KMS-11 (cell line): ENCODE measurements at regions not wholly inside any gene's neighbourhood (a gene's known extent, or its start where the extent isn't known, plus 50 kb on each side); places are given as distances from the start of the nearest gene placed in this dataset.

Experiments
- H2AFZ ChIP-seq: fragments of 200-600 bp; sonication (generic); 2 replicates; pipeline ENCODE4 v1.6.1; 2016; ENCODE audit warnings: antibody characterized with exemption, mixed run types, low read depth
- H3K27ac ChIP-seq: fragments of 200-600 bp; sonication (generic); 2 replicates; pipeline ENCODE4 v1.6.1; 2016; ENCODE audit warnings: mild to moderate bottlenecking, mixed run types
- H3K27me3 ChIP-seq: fragments of 200-600 bp; sonication (generic); 2 replicates; pipeline ENCODE4 v1.6.1; 2017; ENCODE audit warnings: mild to moderate bottlenecking, low read depth, mixed run types, moderate library complexity; ENCODE audit not compliant: insufficient read depth
- H3K36me3 ChIP-seq: fragments of 200-600 bp; sonication (generic); 2 replicates; pipeline ENCODE4 v1.6.1; 2017; ENCODE audit warnings: mild to moderate bottlenecking, mixed run types; ENCODE audit not compliant: insufficient read depth
- H3K4me1 ChIP-seq: fragments of 200-600 bp; sonication (generic); 2 replicates; pipeline ENCODE4 v1.6.1; 2016; ENCODE audit warnings: mild to moderate bottlenecking, low read depth, mixed run types; ENCODE audit not compliant: poor library complexity, severe bottlenecking
- H3K4me2 ChIP-seq: fragments of 200-600 bp; sonication (generic); 2 replicates; pipeline ENCODE4 v1.7.0; 2016; ENCODE audit warnings: mild to moderate bottlenecking, mixed run types
- H3K4me3 ChIP-seq: fragments of 200-600 bp; sonication (generic); IDR thresholded peaks from 2 replicates; pipeline ENCODE4 v1.6.1; 2017; ENCODE audit warnings: low read depth, low read length, mixed read lengths; ENCODE audit not compliant: insufficient read depth
- H3K79me2 ChIP-seq: fragments of 200-600 bp; sonication (generic); 2 replicates; pipeline ENCODE4 v1.6.1; 2016; ENCODE audit warnings: low read depth, mixed run types; ENCODE audit not compliant: insufficient read depth
- H3K9ac ChIP-seq: fragments of 200-600 bp; sonication (generic); 2 replicates; pipeline ENCODE4 v1.6.1; 2016; ENCODE audit warnings: mild to moderate bottlenecking, mixed run types
- H4K20me1 ChIP-seq: fragments of 200-600 bp; sonication (generic); 2 replicates; pipeline ENCODE4 v1.6.1; 2016; ENCODE audit warnings: mild to moderate bottlenecking, mixed run types; ENCODE audit not compliant: insufficient read depth
- CTCF ChIP-seq: fragments of 200-600 bp; sonication (generic); conservative IDR thresholded peaks from 2 replicates; pipeline ENCODE4 v1.6.1; 2017; ENCODE audit warnings: low read depth, mild to moderate bottlenecking, antibody characterized with exemption, low read length, moderate library complexity, mixed read lengths

GRCh38 chr5:51987239-51987638 is 604.0 kb downstream of the ISL1 start:
- Histone ChIP-seq H3K4me1 (no peaks in the 10 kb centered on the region), H3K27ac (no peak overlapping the region), H3K36me3 (no peaks in the 10 kb centered on the region), H3K9ac (no peak overlapping the region), H3K79me2 (no peaks in the 10 kb centered on the region), H3K27me3 (no peaks in the 10 kb centered on the region), H4K20me1 (no peaks in the 10 kb centered on the region), H3K4me3 (no peak overlapping the region), H3K4me2 (no peak overlapping the region), H2AFZ (no peak overlapping the region)
- TF ChIP-seq CTCF: no peak

GRCh38 chr5:51987669-51988209 is 604.5 kb downstream of the ISL1 start:
- H4K20me1 ChIP-seq: no peaks in the 10 kb centered on the region
- H3K9ac ChIP-seq: no peak overlapping the region
- H3K79me2 ChIP-seq: no peaks in the 10 kb centered on the region
- H3K4me1 ChIP-seq: no peaks in the 10 kb centered on the region
- H3K36me3 ChIP-seq: no peaks in the 10 kb centered on the region
- no peaks in the 10 kb centered on the region for H3K27me3 ChIP-seq
- no peak for TF ChIP-seq CTCF
- H2AFZ ChIP-seq: no peak overlapping the region
- no peak overlapping the region for H3K4me2 ChIP-seq
- H3K4me3 ChIP-seq: no peak overlapping the region
- H3K27ac ChIP-seq: no peak overlapping the region

GRCh38 chr5:51988634-51989033 is 605.4 kb downstream of the ISL1 start:
- H3K4me2 ChIP-seq: no peak overlapping the region
- H3K4me1 ChIP-seq: no peaks in the 10 kb centered on the region
- no peaks in the 10 kb centered on the region for H3K36me3 ChIP-seq
- H2AFZ ChIP-seq: no peak overlapping the region
- no peak overlapping the region for H3K9ac ChIP-seq
- no peak overlapping the region for H3K27ac ChIP-seq
- H3K27me3 ChIP-seq: no peaks in the 10 kb centered on the region
- H3K79me2 ChIP-seq: no peaks in the 10 kb centered on the region
- no peak for TF ChIP-seq CTCF
- H3K4me3 ChIP-seq: no peak overlapping the region
- no peaks in the 10 kb centered on the region for H4K20me1 ChIP-seq

- Histone ChIP-seq H3K9ac (no peak overlapping the region), H3K36me3 (no peaks in the 10 kb centered on the region), H3K4me1 (no peaks in the 10 kb centered on the region), H3K4me2 (no peak overlapping the region), H4K20me1 (no peaks in the 10 kb centered on the region), H3K79me2 (no peaks in the 10 kb centered on the region), H2AFZ (no peak overlapping the region), H3K27ac (no peak overlapping the region), H3K27me3 (no peaks in the 10 kb centered on the region), H3K4me3 (no peak overlapping the region)
- TF ChIP-seq CTCF: no peak
These were observed 607.0 kb downstream of the ISL1 start for GRCh38 chr5:51990241-51990640.
